Spinal cord (tissue), 9 donors: ENCODE measurements at regions not wholly inside any gene's neighbourhood (a gene's known extent, or its start where the extent isn't known, plus 50 kb on each side); places are given as distances from the start of the nearest gene placed in this dataset.

Experiments
- DNase-seq, 6 donors: peaks; one replicate each; pipeline versions ENCODE4 v3.0.0 to v3.0.0-alpha.2; 2013 to 2015; ENCODE audit warnings: low spot score in 6 of 6, low read depth in 4 of 6
- H3K27ac ChIP-seq: one replicate; pipeline ENCODE4 v1.5.1; 2013; ENCODE audit warnings: low read depth, low read length, control low read depth
- H3K27me3 ChIP-seq: one replicate; pipeline ENCODE4 v1.6.1; 2013; ENCODE audit warnings: low read length; ENCODE audit not compliant: control insufficient read depth, insufficient read depth
- H3K36me3 ChIP-seq: one replicate; pipeline ENCODE4 v1.6.1; 2013; ENCODE audit warnings: low read length; ENCODE audit not compliant: control insufficient read depth, insufficient read depth
- H3K4me1 ChIP-seq: one replicate; pipeline ENCODE4 v1.6.1; 2013; ENCODE audit warnings: low read length; ENCODE audit not compliant: control insufficient read depth, insufficient read depth
- H3K4me3 ChIP-seq: one replicate; pipeline ENCODE4 v1.5.1; 2013; ENCODE audit warnings: low read depth, low read length, control low read depth
- H3K9me3 ChIP-seq: one replicate; pipeline ENCODE4 v1.6.1; 2013; ENCODE audit warnings: low read length; ENCODE audit not compliant: control insufficient read depth, insufficient read depth
- WGBS: methylation state at CpG from one replicate; pipeline ENCODE4 v1.1.5; 2013; ENCODE audit warnings: missing lambda C conversion rate; ENCODE audit not compliant: insufficient coverage; 5-methylcytosine and 5-hydroxymethylcytosine counted together
- donor health status: healthy.

- no peaks in the 10 kb centered on the region for H3K4me1 ChIP-seq
- H3K27me3 ChIP-seq: no peaks in the 10 kb centered on the region
- 91% methylated on average over 6 of the region's 6 CpGs for WGBS
- no peaks in the 10 kb centered on the region for H3K36me3 ChIP-seq
- H3K27ac ChIP-seq: no peak overlapping the region
- no peak for DNase-seq
- no peaks in the 10 kb centered on the region for H3K9me3 ChIP-seq
- no peak overlapping the region for H3K4me3 ChIP-seq
Observed at GRCh38 chr5:143733665-143734455, 78.1 kb upstream of the HMHB1 start.

GRCh38 chr5:143732402-143732801, 79.6 kb upstream of the HMHB1 start:
- Histone ChIP-seq H3K4me3 (no peak overlapping the region), H3K9me3 (no peaks in the 10 kb centered on the region)
- no CpG with 5 or more reads among the region's 1 CpG for WGBS

GRCh38 chr5:143730112-143730801, 81.7 kb upstream of the HMHB1 start:
- 100% methylated on average over 2 of the region's 3 CpGs for WGBS

More at GRCh38 chr5:143732402-143732801, 79.6 kb upstream of the HMHB1 start:
- Histone ChIP-seq H3K27me3 (no peaks in the 10 kb centered on the region), H3K4me1 (no peaks in the 10 kb centered on the region), H3K36me3 (no peaks in the 10 kb centered on the region), H3K27ac (no peak overlapping the region)
- DNase-seq: peak in 1 of 6 donors; percentile 44

GRCh38 chr5:143729334-143729946, 82.5 kb upstream of the HMHB1 start:
- no peak for DNase-seq
- Histone ChIP-seq H3K9me3 (peaks cover under 1% of the 10 kb centered on the region), H3K36me3 (no peaks in the 10 kb centered on the region), H3K4me3 (no peak overlapping the region), H3K27ac (no peak overlapping the region), H3K27me3 (no peaks in the 10 kb centered on the region), H3K4me1 (no peaks in the 10 kb centered on the region)
- no CpG with 5 or more reads among the region's 1 CpG for WGBS

More at GRCh38 chr5:143730112-143730801, 81.7 kb upstream of the HMHB1 start:
- Histone ChIP-seq H3K27me3 (no peaks in the 10 kb centered on the region), H3K9me3 (no peaks in the 10 kb centered on the region), H3K36me3 (no peaks in the 10 kb centered on the region), H3K27ac (no peak overlapping the region), H3K4me1 (no peaks in the 10 kb centered on the region), H3K4me3 (no peak overlapping the region)
- no peak for DNase-seq

GRCh38 chr5:143723159-143723558, 88.8 kb upstream of the HMHB1 start:
- Histone ChIP-seq H3K9me3 (peaks cover 8% of the 10 kb centered on the region), H3K36me3 (no peaks in the 10 kb centered on the region), H3K27me3 (no peaks in the 10 kb centered on the region), H3K4me3 (no peak overlapping the region), H3K4me1 (no peaks in the 10 kb centered on the region), H3K27ac (no peak overlapping the region)
- no peak for DNase-seq

- Histone ChIP-seq H3K36me3 (no peaks in the 10 kb centered on the region), H3K27ac (no peak overlapping the region), H3K4me1 (no peaks in the 10 kb centered on the region), H3K4me3 (no peak overlapping the region), H3K9me3 (peaks cover 8% of the 10 kb centered on the region), H3K27me3 (no peaks in the 10 kb centered on the region)
- no peak for DNase-seq
Observed at GRCh38 chr5:143721925-143722324, 90.0 kb upstream of the HMHB1 start.

GRCh38 chr5:143720689-143721088, 91.3 kb upstream of the HMHB1 start:
- DNase-seq: no peak
- H3K27ac ChIP-seq: no peak overlapping the region
- no peaks in the 10 kb centered on the region for H3K36me3 ChIP-seq
- no peaks in the 10 kb centered on the region for H3K27me3 ChIP-seq
- H3K4me3 ChIP-seq: no peak overlapping the region
- WGBS: 65% methylated on average over 4 of the region's 5 CpGs
- no peaks in the 10 kb centered on the region for H3K4me1 ChIP-seq
- H3K9me3 ChIP-seq: peaks cover 8% of the 10 kb centered on the region

GRCh38 chr5:143717400-143717799, 94.6 kb upstream of the HMHB1 start:
- H3K9me3 ChIP-seq: no peaks in the 10 kb centered on the region
- no peak overlapping the region for H3K4me3 ChIP-seq
- H3K27me3 ChIP-seq: no peaks in the 10 kb centered on the region
- peak in 1 of 6 donors; percentile 27 for DNase-seq
- no peak overlapping the region for H3K27ac ChIP-seq
- H3K4me1 ChIP-seq: no peaks in the 10 kb centered on the region
- 59% methylated on average over 2 of the region's 2 CpGs for WGBS
- H3K36me3 ChIP-seq: no peaks in the 10 kb centered on the region

- Histone ChIP-seq H3K36me3 (no peaks in the 10 kb centered on the region), H3K4me3 (no peak overlapping the region), H3K4me1 (no peaks in the 10 kb centered on the region), H3K9me3 (no peaks in the 10 kb centered on the region), H3K27ac (no peak overlapping the region), H3K27me3 (no peaks in the 10 kb centered on the region)
- no CpG with 5 or more reads among the region's 4 CpGs for WGBS
- DNase-seq: peak in 2 of 6 donors; percentile 10 to 68
Observed at GRCh38 chr5:143716881-143717280, 95.1 kb upstream of the HMHB1 start.
